H1 (cell line): ENCODE measurements at regions not wholly inside any gene's neighbourhood (a gene's known extent, or its start where the extent isn't known, plus 50 kb on each side); places are given as distances from the start of the nearest gene placed in this dataset.

Experiments
- JUN ChIP-seq: IDR thresholded peaks from 2 replicates; pipeline ENCODE4 v1.6.1; 2011; ENCODE audit warnings: low read depth, mild to moderate bottlenecking, improper control_type of control experiment, low read length

- no peak for TF ChIP-seq JUN
Measured at GRCh38 chr16:50461400-50461760, 86.8 kb upstream of the NKD1 start (continued).
